Mesodermal cell (in vitro differentiated cells): ENCODE measurements at regions not wholly inside any gene's neighbourhood (a gene's known extent, or its start where the extent isn't known, plus 50 kb on each side); places are given as distances from the start of the nearest gene placed in this dataset.

ENCODE experiments used
- H3K27ac ChIP-seq: 2 replicates; pipeline ENCODE4 v1.7.0; 2013; ENCODE audit warnings: mild to moderate bottlenecking, low read depth, low read length, moderate library complexity; ENCODE audit not compliant: severe bottlenecking
- H3K36me3 ChIP-seq: 2 replicates; pipeline ENCODE4 v1.7.1; 2013; ENCODE audit warnings: mild to moderate bottlenecking, low read length, moderate library complexity; ENCODE audit not compliant: control insufficient read depth, insufficient read depth
- H3K4me1 ChIP-seq: one replicate; pipeline ENCODE4 v1.7.1; 2013; ENCODE audit warnings: mild to moderate bottlenecking, low read length; ENCODE audit not compliant: insufficient read depth, control insufficient read depth, poor library complexity, severe bottlenecking
- H3K4me3 ChIP-seq: 2 replicates; pipeline ENCODE4 v1.7.0; 2013; ENCODE audit warnings: low read length, control low read depth, mild to moderate bottlenecking; ENCODE audit not compliant: insufficient read depth, poor library complexity, severe bottlenecking; ENCODE audit errors: extremely low read depth
- H3K9me3 ChIP-seq: 2 replicates; pipeline ENCODE4 v1.7.1; 2013; ENCODE audit warnings: mild to moderate bottlenecking, low read length, moderate library complexity; ENCODE audit not compliant: control insufficient read depth
- WGBS, 2 experiments: methylation state at CpG; one replicate each; pipeline ENCODE4 v1.1.5; 2013; ENCODE audit warnings: missing lambda C conversion rate in 2 of 2; ENCODE audit not compliant: insufficient coverage in 2 of 2; 5-methylcytosine and 5-hydroxymethylcytosine counted together

DNA sequence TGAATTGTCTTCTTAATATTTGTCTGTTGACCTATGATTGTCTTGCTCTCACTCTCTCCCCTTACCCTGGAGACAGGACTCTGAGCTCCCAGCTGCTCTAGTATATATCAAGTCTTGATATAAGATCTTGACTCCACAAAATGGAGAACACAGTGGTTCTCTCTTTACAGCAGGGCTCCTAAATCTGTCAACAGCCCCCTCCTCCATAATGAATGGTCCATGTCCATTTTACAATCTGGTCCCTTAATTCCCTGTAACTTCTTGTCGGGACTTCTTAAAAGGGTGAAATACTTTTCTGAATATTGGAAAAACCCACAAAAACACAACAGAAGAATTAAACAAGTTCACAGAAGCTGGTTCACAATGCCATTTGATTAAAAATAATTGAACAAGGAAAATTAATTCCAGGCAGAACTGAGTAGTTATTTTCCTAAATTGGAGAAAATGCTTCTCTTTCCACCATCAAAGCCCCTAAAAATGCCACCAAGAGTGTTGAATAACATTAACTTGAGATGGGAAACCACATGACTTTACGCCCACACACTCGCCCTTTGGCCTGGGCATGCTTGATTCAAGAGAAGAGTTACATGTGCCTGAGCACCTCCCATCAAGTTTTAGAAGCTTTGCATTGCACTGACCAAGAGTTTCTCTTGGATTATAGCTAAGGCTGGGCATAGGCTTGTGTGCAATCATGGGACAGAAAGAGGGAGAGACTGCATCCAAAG is 109.8 kb downstream of the TOMM20 start:
- H3K27ac ChIP-seq: peak overlapping the region; percentile 77
- peaks cover 22% of the 10 kb centered on the region for H3K9me3 ChIP-seq
- H3K36me3 ChIP-seq: no peaks in the 10 kb centered on the region
- no peak overlapping the region for H3K4me3 ChIP-seq
- WGBS, 2 experiments: 86 to 88% methylated on average over 1 to 3 of the region's 3 CpGs
- peaks cover 38% of the 10 kb centered on the region for H3K4me1 ChIP-seq

DNA sequence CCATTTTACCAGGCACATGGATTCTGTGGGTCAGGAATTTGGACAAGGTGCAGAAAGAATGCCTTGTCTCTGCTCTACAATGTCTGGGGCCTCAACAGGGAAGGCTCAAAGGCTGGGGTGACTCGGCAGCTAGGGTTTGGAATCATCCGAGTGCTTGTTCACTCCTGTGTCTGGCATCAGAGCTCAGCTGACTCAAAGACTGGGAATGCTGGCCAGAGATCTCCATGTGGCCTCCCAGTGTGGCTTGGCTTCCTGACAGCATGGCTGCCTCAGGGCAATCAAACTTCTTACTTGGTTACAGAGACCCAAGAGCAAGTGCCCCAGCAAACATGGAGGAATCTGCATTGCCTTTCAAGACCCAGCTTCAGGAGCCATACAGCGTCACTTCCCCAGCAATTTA is 110.5 kb downstream of the TOMM20 start:
- peak overlapping the region; percentile 77 for H3K27ac ChIP-seq
- peaks cover 31% of the 10 kb centered on the region for H3K4me1 ChIP-seq
- H3K9me3 ChIP-seq: peaks cover 22% of the 10 kb centered on the region
- 70 to 80% methylated on average over 3 of the region's 3 CpGs for WGBS, 2 experiments
- no peak overlapping the region for H3K4me3 ChIP-seq
- no peaks in the 10 kb centered on the region for H3K36me3 ChIP-seq

DNA sequence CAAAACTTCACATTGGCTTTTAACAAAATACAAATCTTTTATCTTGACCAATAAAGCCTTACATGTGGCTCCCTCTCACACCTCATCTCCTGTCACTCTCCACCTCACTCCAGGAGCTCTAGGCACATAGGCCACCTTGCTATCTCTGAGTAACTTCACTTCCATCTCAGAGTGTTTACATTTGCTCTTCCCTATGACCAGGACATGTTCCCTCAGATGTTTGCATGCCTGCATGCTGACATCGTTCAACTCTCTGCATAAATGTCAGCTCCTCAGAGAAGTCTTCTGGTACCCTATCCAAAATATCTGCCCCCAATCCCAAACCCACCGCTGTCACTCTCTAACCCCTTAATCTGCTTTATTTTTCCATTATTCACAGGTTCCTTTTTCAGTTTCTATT is 110.9 kb downstream of the TOMM20 start:
- Histone ChIP-seq H3K36me3 (no peaks in the 10 kb centered on the region), H3K4me1 (peaks cover 27% of the 10 kb centered on the region), H3K9me3 (peaks cover 22% of the 10 kb centered on the region), H3K4me3 (no peak overlapping the region), H3K27ac (peak overlapping the region; percentile 77)
- WGBS, 2 experiments: 80 to 97% methylated on average over 2 of the region's 2 CpGs

DNA sequence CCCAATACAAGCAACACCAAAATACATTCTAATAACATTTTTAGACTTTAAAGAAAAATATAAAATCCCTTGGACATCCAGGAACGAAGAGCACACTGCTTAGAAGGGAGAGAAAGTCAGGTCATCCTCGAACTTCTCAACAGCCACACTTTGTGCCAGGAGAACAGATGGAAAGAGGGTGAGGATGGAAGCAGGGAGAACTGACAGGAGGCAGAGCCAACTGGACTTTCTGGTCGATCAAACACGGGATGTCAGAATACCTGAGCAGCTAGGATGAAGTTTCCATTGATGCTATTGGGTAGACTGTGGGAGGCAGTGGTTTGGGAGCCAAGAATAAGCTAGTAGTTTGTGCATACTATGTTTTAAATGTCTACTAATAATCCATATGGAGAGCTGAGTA is 111.4 kb downstream of the TOMM20 start:
- Histone ChIP-seq H3K27ac (peak overlapping the region; percentile 77), H3K4me3 (no peak overlapping the region), H3K9me3 (peaks cover 22% of the 10 kb centered on the region), H3K4me1 (peaks cover 26% of the 10 kb centered on the region), H3K36me3 (no peaks in the 10 kb centered on the region)
- WGBS, 2 experiments: 89 to 100% methylated on average over 3 to 4 of the region's 4 CpGs

- WGBS, 2 experiments: 90 to 94% methylated on average over 3 to 5 of the region's 6 CpGs
- H3K27ac ChIP-seq: no peak overlapping the region
- H3K4me1 ChIP-seq: peaks cover 31% of the 10 kb centered on the region
- no peaks in the 10 kb centered on the region for H3K36me3 ChIP-seq
- H3K4me3 ChIP-seq: no peak overlapping the region
- peaks cover 22% of the 10 kb centered on the region for H3K9me3 ChIP-seq
These were observed 113.2 kb downstream of the TOMM20 start for GRCh38 chr1:235015291-235015985.

GRCh38 chr1:235014756-235015155 is 113.9 kb downstream of the TOMM20 start:
- Histone ChIP-seq H3K4me1 (peaks cover 31% of the 10 kb centered on the region), H3K4me3 (no peak overlapping the region), H3K27ac (no peak overlapping the region), H3K36me3 (no peaks in the 10 kb centered on the region), H3K9me3 (peaks cover 19% of the 10 kb centered on the region)
- no CpG with 5 or more reads among the region's 2 CpGs for WGBS, 2 experiments

- Histone ChIP-seq H3K4me1 (peaks cover 27% of the 10 kb centered on the region), H3K27ac (no peak overlapping the region), H3K36me3 (no peaks in the 10 kb centered on the region), H3K9me3 (peaks cover 7% of the 10 kb centered on the region), H3K4me3 (no peak overlapping the region)
- 89 to 100% methylated on average over 2 to 3 of the region's 3 CpGs for WGBS, 2 experiments
These were observed 115.1 kb downstream of the TOMM20 start for GRCh38 chr1:235013512-235013911.

DNA sequence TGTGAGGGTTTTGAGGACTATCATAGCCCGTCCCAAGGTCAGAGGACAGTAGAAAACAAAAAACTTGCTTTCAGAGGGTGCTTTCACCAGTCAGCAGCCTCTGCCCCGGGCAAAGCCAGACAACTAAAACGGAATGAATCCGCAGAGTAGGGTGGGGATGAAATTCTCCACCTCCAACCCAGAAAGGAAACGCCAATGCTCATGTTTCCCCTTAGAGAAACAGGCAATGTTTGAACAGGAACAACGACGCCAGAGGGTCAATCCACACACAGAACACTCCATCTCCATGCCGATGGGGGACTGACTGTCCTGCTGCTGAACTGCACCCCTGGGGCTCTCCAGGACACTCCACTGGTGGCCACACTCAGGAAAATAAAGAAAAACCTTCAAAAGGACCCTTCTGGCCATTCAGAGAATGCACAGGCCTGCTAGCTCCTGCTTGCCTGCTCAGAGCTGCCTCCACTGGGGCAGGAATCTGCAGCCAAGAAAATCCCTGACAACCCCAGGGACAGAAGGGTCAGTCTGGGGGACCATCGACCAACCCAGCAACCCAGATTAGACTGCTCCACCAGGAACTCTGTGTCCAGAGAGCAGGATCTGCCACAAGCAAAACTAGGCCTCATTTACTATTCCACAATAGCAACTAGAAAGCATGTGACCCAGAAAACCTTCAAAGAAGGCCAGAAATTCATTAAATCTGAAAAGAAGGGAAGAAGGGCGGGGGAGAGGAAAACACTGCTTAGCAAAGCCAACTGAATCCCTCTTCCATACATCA is 116.0 kb downstream of the TOMM20 start:
- Histone ChIP-seq H3K9me3 (peaks cover 3% of the 10 kb centered on the region), H3K4me3 (no peak overlapping the region), H3K27ac (no peak overlapping the region), H3K36me3 (no peaks in the 10 kb centered on the region), H3K4me1 (peaks cover 22% of the 10 kb centered on the region)
- WGBS, 2 experiments: 87 to 93% methylated on average over 5 to 6 of the region's 10 CpGs

DNA sequence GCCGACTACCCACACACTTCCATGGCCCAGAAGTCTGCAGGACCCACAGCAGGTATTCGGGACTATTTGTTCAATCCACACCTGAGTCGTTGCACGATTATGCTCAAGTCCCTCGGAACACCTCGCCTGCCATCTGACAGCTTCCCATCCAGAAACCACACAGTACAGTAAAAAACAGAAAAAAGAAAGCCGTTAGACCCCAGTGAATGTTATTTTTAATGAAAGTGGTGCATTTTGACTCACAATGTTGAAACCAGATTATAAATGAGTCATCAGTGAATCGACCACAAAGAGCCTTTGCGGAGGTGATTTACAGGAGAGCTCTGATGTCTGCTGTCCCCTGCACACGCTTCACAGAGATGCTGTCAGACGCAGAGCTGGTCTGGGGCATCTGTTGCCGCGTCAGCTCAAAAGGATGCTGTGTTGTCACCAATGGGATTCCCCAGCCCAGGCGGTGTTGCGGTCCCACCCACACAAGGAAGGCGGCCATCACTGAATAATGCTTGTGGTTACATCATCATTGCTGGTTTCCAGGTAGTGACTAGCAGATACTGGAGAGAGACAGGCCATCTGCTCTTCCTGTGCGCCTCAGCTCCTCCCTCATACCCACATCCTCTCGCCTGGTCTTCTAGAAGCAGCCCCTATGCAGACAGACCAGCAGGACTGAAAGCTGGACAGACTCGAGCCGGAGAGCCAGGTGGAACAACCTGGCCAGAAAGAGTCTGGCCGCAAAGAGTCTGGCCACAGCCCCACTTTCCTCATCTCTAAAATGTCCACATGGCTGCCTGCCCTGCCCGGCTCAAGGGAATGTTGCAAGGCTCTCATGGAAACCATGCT is 116.8 kb downstream of the TOMM20 start:
- Histone ChIP-seq H3K36me3 (no peaks in the 10 kb centered on the region), H3K4me3 (no peak overlapping the region), H3K9me3 (peaks cover 3% of the 10 kb centered on the region), H3K4me1 (peaks cover 16% of the 10 kb centered on the region), H3K27ac (no peak overlapping the region)
- WGBS, 2 experiments: 90 to 93% methylated on average over 15 of the region's 22 CpGs

DNA sequence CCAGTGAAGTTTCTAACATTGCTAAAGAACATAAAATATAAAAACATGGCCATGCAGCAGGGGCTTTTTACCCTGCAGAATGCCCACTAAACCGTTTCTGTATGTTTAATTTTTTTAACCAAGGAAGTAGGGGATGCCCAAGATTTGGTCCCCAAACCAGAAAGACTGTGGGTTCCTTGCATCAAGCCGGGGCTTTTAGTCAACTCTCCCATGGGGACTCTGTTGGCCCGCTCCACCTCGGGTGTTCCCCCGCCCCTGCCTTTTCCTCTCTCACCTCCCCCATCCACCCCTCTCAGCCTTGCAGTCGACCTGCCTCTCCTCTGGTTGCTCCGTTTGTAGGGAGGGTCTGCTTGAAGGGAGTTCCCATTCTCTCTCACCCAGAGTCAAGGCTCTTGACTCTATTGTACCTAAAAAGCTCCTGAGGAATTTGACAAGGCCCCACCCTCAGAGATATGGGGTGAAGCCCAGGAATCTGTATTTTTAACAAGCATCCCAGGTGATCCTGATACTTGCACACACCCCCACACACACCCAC is 117.5 kb downstream of the TOMM20 start:
- Histone ChIP-seq H3K4me3 (no peak overlapping the region), H3K27ac (no peak overlapping the region)

More for the DNA sequence above, 117.5 kb downstream of the TOMM20 start:
- Histone ChIP-seq H3K9me3 (peaks cover 3% of the 10 kb centered on the region), H3K36me3 (no peaks in the 10 kb centered on the region), H3K4me1 (peaks cover 16% of the 10 kb centered on the region)
- WGBS, 2 experiments: 100% methylated on average over 1 to 3 of the region's 7 CpGs
